Activated T-helper 1 cell treated with anti-CD3 and anti-CD28 coated beads, Interleukin-2, amount 50 U/mL, for 16 hours (primary cell): ENCODE measurements at regions not wholly inside any gene's neighbourhood (a gene's known extent, or its start where the extent isn't known, plus 50 kb on each side); places are given as distances from the start of the nearest gene placed in this dataset.
"Not testable (repeated sequence)": the region's sequence is repeated elsewhere in the genome, so short reads cannot be mapped to it uniquely, and the experiment has no call there.

Source experiments
- DNase-seq, 2 donors: peaks; one replicate each; pipeline ENCODE4 v3.0.0-alpha.2; 2020; ENCODE audit warnings: low read depth in 1 of 2, low spot score in 1 of 2

DNA sequence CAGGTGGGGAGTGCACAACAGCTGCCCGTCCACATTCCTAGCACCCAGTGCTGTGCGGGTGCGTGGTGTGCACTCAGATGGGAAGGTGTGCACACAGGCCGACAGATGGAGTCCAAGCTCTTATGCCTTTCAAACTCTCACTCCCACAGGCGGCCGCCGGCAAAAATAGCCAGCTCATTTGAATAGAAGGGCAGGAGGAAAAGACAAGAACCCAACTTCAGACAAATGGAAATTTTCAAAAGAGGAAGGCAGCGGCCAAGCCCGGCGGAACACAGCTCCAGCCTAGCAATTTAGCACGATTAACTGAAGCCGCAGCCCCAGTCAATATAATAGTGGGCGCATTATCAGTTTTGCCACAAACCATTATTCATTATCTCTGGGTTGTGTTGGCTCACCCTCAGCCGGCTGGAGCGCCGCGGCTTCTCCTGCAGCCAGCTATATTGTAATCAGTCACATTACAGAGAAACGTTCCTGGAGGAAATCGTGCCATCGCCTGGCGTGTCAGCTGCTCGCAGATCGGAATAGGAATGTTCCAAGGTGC, 103.9 kb upstream of the SEC14L1 start:
- DNase-seq: no peak

GRCh38 chr17:77037943-77038342, 102.8 kb upstream of the SEC14L1 start:
- DNase-seq: no peak

DNA sequence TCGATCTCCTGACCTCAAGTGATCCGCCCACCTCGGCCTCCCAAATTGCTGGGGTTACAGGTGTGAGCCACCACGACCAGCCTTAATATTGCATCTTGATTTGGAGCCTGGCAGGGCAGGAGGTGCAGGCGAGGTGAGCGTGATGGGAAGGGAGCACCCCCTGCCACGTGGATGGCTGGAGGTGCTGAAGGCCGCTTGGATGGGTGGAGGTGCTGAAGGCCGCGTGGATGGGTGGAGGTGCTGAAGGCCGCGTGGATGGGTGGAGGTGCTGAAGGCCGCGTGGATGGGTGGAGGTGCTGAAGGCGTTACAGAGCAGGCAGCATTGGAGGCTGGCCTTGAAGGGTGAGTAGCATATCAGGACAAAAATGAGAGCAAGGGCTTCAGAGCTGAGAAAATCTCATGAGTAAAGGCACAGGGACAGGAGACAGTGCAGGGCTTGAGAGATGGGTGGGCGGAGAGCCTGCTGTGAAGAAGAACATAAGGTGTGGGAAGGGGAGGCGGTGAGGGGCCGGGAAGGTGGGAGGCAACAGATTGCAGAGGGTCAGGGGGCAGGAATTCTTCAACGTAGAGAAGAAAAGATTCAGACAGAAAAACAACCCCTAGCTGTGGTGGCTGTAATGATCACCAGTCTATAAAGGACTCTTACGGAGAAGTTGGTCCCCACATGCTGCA, 101.7 kb upstream of the SEC14L1 start:
- no peak for DNase-seq

DNA sequence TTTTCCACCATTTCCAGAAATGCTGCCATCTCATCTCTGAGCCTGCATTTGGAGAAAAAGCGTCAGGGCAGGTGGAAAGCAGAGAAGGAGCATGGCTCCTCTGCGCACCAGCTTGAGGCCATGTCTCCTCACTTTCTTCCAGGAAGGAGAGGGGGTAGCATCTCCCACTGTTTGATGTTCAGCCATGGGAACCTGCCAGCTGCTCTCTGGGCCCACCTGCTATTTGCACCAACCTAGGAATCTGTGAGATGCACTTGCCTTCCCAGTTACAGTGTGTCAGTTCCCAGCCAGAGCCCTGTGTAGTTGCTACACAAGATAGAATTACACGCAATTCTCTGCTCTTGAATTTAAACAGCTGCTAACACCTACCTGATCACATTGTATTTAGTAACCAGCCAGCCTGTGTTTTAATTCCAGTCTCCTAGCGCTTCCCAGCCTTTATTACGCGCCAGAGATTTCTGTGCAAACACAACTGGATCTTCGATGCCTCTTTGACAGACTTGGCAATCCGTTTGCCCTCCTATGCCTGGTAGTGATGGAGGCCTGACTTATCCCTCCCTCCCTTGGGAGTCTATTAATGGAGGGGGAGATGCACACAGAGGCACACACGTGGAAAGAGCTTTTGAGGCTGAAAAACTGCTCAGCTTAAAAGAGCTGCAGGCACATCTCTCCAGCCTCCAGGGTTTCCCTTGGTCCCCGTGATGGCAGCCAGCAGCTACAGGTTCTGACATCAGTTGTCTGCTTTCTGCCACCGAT, 98.1 kb upstream of the SEC14L1 start:
- no peak for DNase-seq

DNA sequence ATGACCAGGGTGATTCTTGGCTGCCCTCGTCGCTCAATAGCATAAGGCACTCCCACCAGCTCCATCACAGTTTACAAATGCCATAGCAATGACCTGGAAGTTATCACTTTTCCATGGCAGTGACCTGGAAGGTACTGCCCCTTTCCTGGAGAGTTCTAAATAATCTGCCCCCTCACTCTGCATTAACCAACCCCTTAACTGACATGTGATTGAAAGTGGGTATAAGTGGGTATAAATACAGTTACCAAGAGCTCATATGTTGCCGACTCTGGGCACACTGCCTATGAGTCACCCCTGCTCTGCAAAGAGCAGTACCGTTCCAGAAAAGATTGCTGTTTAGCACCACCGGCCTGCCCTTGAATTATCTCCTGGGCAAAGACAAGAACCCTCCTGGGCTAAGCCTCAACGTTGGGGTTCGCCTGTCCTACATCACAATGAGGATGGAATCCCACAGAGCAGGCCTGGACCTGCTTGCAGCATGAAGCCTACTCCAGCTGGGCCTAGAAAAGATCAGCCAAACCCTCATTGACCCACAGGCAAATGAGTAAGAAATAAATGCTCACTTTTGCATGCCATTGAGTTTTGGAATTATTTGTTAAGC, 95.2 kb upstream of the SEC14L1 start:
- DNase-seq: no peak

DNA sequence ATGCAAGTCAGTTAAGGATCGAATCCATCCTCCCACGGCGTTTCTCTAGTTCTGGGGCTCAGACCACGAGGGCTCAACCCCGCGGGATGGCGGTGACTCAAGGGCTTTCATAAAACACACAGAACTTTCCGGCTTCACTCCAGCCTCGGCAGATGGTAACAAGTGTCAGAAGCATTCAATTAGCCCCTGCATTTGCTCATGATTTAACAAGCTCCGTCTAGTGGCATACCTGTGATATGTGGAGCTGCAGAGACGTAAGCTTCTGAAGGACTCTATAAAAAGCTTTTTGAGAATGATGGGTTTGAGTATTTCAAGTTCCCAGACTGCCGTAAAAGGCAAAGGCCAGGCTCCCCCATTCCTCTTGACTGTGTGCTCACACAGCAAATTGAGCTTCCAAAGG, 91.3 kb upstream of the SEC14L1 start:
- no peak for DNase-seq

GRCh38 chr17:77050901-77051300, 89.9 kb upstream of the SEC14L1 start:
- DNase-seq: not testable (repeated sequence)

GRCh38 chr17:77054936-77055335, 85.8 kb upstream of the SEC14L1 start:
- DNase-seq: no peak

- no peak for DNase-seq
Observed at GRCh38 chr17:77055453-77055852, 85.3 kb upstream of the SEC14L1 start.

DNA sequence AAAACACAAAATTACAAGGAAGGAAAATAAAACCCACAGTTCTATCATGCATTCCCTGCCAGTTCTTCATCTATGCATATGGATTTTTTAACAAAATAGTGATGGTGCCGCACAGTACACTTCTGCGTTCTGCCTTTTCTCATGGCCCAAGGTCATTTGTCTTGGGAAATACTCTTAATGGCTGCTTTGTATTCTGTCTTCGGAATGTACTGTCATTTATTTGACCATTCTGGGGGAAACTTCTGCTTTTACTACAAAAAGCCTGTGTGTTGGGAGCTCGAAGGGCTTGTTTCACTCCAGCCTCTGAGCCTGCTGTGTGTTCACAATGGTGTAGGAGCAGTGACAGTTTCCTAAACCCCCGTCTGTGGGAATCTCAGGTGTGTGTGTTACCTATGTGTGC, 82.8 kb upstream of the SEC14L1 start:
- DNase-seq: no peak

- DNase-seq: no peak
Observed at GRCh38 chr17:77061669-77062068, 79.1 kb upstream of the SEC14L1 start.

DNA sequence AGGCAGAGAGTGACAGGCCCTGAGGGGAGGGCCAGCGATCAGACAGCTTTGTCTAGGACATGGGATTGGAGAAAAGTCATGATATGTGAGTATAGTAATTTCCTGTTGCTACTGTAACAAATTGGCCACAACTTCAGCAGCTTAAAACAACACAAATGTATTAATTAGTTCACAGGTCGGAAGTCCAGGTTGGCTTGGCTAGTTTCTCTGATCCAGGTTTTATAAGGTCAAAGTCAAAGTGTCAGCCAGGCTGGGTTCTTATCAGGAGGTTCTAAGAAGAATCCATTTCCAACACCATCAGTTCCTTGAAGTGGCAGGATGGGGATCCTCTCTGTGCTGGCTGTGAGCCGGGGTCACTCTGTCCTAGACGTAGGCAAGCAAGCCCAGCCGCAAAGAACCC, 76.2 kb upstream of the SEC14L1 start:
- no peak for DNase-seq

DNA sequence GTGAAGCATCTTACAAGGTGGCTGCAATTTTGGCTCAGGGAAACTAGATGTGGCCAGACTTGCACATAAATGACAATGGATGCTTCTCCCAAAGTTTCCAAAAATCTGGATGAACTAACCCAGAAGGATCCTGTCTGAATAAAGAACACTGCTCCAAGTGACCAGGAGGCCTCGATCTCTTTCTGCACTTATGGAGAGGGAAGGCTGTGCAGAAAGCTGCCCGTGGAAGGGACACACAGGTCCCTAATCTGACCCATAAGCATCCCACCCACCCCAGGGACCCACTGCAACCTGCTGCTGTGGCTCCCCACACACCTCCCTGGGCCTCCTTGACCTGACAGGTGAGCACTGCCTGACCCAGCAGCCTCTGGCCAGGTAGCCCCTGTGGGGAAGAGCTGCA, 74.6 kb upstream of the SEC14L1 start:
- DNase-seq: no peak

GRCh38 chr17:77066726-77067409, 73.9 kb upstream of the SEC14L1 start:
- DNase-seq: not testable (repeated sequence)

DNA sequence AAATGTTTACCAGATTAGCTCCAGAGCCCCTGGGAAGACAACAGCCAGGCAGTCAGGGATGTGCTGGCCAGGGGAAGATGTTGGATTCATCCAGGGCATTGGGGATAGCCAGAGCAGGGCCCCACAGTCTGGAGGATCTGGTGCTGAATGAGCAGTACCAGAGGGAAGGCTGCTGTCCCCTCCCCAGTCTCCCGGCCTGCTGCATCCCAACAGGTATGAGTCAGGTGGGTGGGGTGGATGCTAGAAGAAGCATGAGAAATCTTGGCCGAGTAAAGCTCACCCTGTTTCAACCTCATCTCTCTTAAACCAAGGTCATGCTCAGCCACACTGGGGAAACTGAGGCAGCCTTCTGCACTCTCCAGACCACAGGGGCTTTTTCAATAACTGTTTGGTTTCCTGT, 71.9 kb upstream of the SEC14L1 start:
- DNase-seq: no peak

DNA sequence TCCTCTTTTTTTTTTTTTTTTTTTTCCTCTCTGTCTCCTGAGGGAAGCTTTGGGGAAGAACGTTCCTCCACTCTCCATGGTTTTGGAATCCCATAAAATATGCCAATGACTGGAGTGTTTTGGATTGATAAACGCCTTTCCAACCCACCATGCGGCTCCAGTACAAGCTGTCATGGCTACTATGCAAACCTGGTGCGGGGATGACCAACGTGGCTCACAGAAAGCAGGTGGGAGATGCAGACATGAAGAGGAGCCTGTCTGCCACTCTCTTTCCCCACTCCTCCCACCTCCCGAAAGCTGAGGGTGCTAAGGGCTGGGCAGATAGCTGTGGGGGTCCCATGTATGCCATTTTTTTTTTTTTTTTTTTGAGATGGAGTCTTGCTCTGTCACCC, 69.9 kb upstream of the SEC14L1 start:
- no peak for DNase-seq

GRCh38 chr17:77071925-77072490, 68.8 kb upstream of the SEC14L1 start:
- DNase-seq: no peak

GRCh38 chr17:77072670-77073069, 68.1 kb upstream of the SEC14L1 start:
- no peak for DNase-seq

DNA sequence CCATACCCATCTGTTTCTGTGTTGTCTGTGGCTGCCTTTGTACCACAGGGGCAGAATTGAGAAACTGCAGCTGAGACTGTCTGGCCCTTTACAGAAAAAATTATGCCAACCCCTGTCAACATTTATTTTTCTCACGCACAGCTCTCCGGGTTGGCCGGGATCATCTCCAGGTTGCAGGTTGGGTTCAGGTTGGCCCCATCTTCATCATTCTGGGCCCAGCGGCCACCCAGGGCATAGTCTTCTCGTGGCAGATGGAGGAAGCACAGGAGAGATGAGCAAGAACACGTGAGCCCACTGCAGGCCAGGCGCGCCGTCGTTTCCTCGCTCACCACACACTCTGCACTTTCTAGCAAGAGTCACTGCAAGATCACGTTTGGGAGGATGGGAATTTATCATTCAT, 66.1 kb upstream of the SEC14L1 start:
- DNase-seq: no peak

DNA sequence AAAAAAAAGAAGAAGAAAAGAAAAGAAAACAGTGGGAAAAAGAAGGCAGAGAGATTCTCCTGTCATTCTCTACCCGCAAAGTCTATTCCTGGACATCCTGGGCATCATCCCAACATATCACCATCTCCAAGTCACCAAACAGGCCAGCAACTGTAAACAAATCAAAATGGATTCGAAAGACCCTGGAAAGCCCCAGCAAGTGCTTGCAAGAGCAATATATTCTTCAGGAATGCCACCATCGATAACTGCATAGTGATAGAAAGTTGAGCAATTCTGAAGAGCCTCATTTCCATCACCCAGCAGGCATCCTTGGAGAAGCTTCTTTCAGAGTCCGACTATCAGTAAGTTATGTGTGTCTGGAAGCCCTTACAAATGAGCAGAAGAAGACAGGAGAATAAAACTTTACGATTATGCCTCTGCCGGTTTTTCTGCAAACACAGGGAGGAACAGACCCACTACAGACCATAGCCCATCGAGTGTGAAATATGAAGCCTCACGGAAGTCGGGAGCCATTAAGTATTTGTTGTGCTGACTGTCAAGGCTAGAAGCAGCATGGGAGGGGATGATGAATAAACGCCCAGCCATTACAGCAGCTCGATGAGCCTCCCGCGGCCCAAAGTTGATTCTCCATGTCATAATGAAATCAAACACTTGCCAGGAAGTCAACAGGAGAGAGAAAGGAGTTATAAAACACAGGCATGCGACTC, 64.5 kb upstream of the SEC14L1 start:
- DNase-seq: no peak

DNA sequence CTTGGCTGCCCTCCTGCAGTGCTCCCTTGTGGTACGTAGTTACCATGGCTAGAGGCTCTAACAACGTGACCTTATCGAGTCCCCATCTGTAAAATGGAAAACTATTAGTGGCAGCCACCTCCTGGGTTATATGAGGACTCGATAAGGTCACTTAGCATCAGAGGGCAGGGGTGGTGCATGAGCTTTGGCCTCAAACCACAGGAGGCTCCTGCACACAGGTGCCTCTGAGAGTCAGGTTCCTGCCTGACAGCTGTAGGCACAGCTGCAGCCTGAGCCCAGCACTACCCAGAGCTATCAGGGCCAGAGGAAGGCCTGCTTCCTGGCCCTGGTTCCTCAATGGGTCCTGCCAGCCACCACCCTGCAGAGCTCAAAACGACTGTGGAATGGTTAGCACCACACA, 57.2 kb upstream of the SEC14L1 start:
- DNase-seq: no peak
